Natural killer cell (primary cell): ENCODE measurements at regions not wholly inside any gene's neighbourhood (a gene's known extent, or its start where the extent isn't known, plus 50 kb on each side); places are given as distances from the start of the nearest gene placed in this dataset.

Experiments used
- ATAC-seq, 3 donors: fragments of 150-1000 bp in 2 of 3; fragments of 200-7000 bp in 1 of 3; cut with Tn5 transposase; 1 replicate in 1 of 3; 2 replicates in 2 of 3; pipeline ENCODE4 v1.10.0; 2021; ENCODE audit warnings: mild to moderate bottlenecking in 2 of 3, moderate library complexity in 2 of 3
- DNase-seq, 2 donors: peaks; one replicate each; pipeline versions ENCODE4 v3.0.0 to v3.0.0-alpha.2; 2013 to 2021; ENCODE audit warnings: mixed read lengths in 1 of 2
- H3K27ac ChIP-seq: one replicate; pipeline ENCODE4 v1.5.1; 2013; ENCODE audit warnings: mild to moderate bottlenecking, low read length
- H3K27me3 ChIP-seq: one replicate; pipeline ENCODE4 v1.6.1; 2013; ENCODE audit warnings: low read length; ENCODE audit not compliant: control insufficient read depth, insufficient read depth
- H3K36me3 ChIP-seq: one replicate; pipeline ENCODE4 v1.6.1; 2013; ENCODE audit warnings: low read length; ENCODE audit not compliant: control insufficient read depth, insufficient read depth
- H3K4me1 ChIP-seq: one replicate; pipeline ENCODE4 v1.6.1; 2013; ENCODE audit warnings: low read length; ENCODE audit not compliant: control insufficient read depth, insufficient read depth
- H3K4me3 ChIP-seq: one replicate; pipeline ENCODE4 v1.5.1; 2013; ENCODE audit warnings: low read length
- H3K9me3 ChIP-seq: one replicate; pipeline ENCODE4 v1.6.1; 2013; ENCODE audit warnings: low read length; ENCODE audit not compliant: control insufficient read depth, insufficient read depth
- H3K27ac Mint-ChIP-seq, 2 donors: one replicate each; pipeline ENCODE4 v1.8.0; 2022; ENCODE audit warnings: mild to moderate bottlenecking in 2 of 2, mixed read lengths in 2 of 2, moderate library complexity in 1 of 2
- H3K27me3 Mint-ChIP-seq, 2 donors: one replicate each; pipeline ENCODE4 v1.8.0; 2022; ENCODE audit warnings: low read depth in 2 of 2, mixed read lengths in 2 of 2
- H3K36me3 Mint-ChIP-seq: one replicate; pipeline ENCODE4 v1.8.0; 2022; ENCODE audit warnings: mixed read lengths
- H3K4me1 Mint-ChIP-seq, 2 donors: one replicate each; pipeline ENCODE4 v1.8.0; 2022; ENCODE audit warnings: mixed read lengths in 2 of 2
- H3K4me3 Mint-ChIP-seq: one replicate; pipeline ENCODE4 v1.8.0; 2022; ENCODE audit warnings: mild to moderate bottlenecking, moderate library complexity, mixed read lengths
- H3K9me3 Mint-ChIP-seq, 2 donors: one replicate each; pipeline ENCODE4 v1.8.0; 2022; ENCODE audit warnings: mixed read lengths in 2 of 2
- CTCF ChIP-seq: fragments of 200-600 bp; IDR thresholded peaks from one replicate; pipeline ENCODE4 v1.8.0; 2022; ENCODE audit warnings: antibody characterized with exemption
- WGBS: methylation state at CpG from one replicate; pipeline ENCODE4 v1.1.7; 2013; ENCODE audit warnings: missing lambda C conversion rate; ENCODE audit not compliant: insufficient coverage; 5-methylcytosine and 5-hydroxymethylcytosine counted together
- intact Hi-C: fragments of 100-400 bp; cut with micrococcal nuclease; formaldehyde crosslinking; loops from one replicate; pipeline ENCODE4 v1.14.2; 2022

GRCh38 chr1:213383465-213383864 is 332.4 kb downstream of the RPS6KC1 start:
- ATAC-seq (no peak), DNase-seq (no peak)
- H3K4me1 Mint-ChIP-seq: no peaks in the 10 kb centered on the region
- H3K4me3 Mint-ChIP-seq: no peak overlapping the region
- H3K27me3 Mint-ChIP-seq: peaks cover 7 to 12% of the 10 kb centered on the region in 2 donors
- no peaks in the 10 kb centered on the region for H3K9me3 ChIP-seq
- no peaks in the 10 kb centered on the region for H3K27me3 ChIP-seq
- H3K9me3 Mint-ChIP-seq: no peaks in the 10 kb centered on the region
- no peak for TF ChIP-seq CTCF
- no peaks in the 10 kb centered on the region for H3K36me3 ChIP-seq
- no peak overlapping the region for H3K27ac Mint-ChIP-seq
- no peaks in the 10 kb centered on the region for H3K4me1 ChIP-seq
- WGBS: 78% methylated on average over 1 of the region's 3 CpGs
- H3K36me3 Mint-ChIP-seq: no peaks in the 10 kb centered on the region
- no peak overlapping the region for H3K27ac ChIP-seq
- no peak overlapping the region for H3K4me3 ChIP-seq
- intact Hi-C loops: no loop called here

GRCh38 chr1:213385201-213385600 is 334.2 kb downstream of the RPS6KC1 start:
- Mint-ChIP-seq H3K27me3 (peaks cover 7 to 14% of the 10 kb centered on the region in 2 donors), H3K36me3 (no peaks in the 10 kb centered on the region), H3K4me1 (no peaks in the 10 kb centered on the region), H3K9me3 (no peaks in the 10 kb centered on the region), H3K27ac (no peak overlapping the region), H3K4me3 (no peak overlapping the region)
- no peaks in the 10 kb centered on the region for H3K27me3 ChIP-seq
- intact Hi-C loops: no loop called here
- no peak for DNase-seq
- H3K9me3 ChIP-seq: no peaks in the 10 kb centered on the region
- TF ChIP-seq CTCF: no peak
- no peak overlapping the region for H3K27ac ChIP-seq
- no peak overlapping the region for H3K4me3 ChIP-seq
- H3K36me3 ChIP-seq: no peaks in the 10 kb centered on the region
- 78% methylated on average over 1 of the region's 1 CpG for WGBS
- ATAC-seq: no peak
- H3K4me1 ChIP-seq: no peaks in the 10 kb centered on the region

- H3K4me3 ChIP-seq: no peak overlapping the region
- H3K36me3 Mint-ChIP-seq: no peaks in the 10 kb centered on the region
- no peaks in the 10 kb centered on the region for H3K9me3 Mint-ChIP-seq
- no peak overlapping the region for H3K27ac ChIP-seq
- no peak overlapping the region for H3K4me3 Mint-ChIP-seq
- DNase-seq (no peak), ATAC-seq (no peak)
- intact Hi-C loops: no loop called here
- no peaks in the 10 kb centered on the region for H3K9me3 ChIP-seq
- 58% methylated on average over 4 of the region's 4 CpGs for WGBS
- no peaks in the 10 kb centered on the region for H3K36me3 ChIP-seq
- H3K27me3 ChIP-seq: no peaks in the 10 kb centered on the region
- TF ChIP-seq CTCF: no peak
- H3K4me1 ChIP-seq: no peaks in the 10 kb centered on the region
- no peak overlapping the region for H3K27ac Mint-ChIP-seq
- no peaks in the 10 kb centered on the region for H3K4me1 Mint-ChIP-seq
- peaks cover 9 to 12% of the 10 kb centered on the region in 2 donors for H3K27me3 Mint-ChIP-seq
Observed at GRCh38 chr1:213385806-213386324, 334.8 kb downstream of the RPS6KC1 start.

GRCh38 chr1:213387380-213388015 is 336.5 kb downstream of the RPS6KC1 start:
- H3K36me3 Mint-ChIP-seq: no peaks in the 10 kb centered on the region
- H3K4me1 Mint-ChIP-seq: no peaks in the 10 kb centered on the region
- H3K27ac Mint-ChIP-seq: no peak overlapping the region
- H3K36me3 ChIP-seq: no peaks in the 10 kb centered on the region
- no peak for DNase-seq
- H3K4me1 ChIP-seq: no peaks in the 10 kb centered on the region
- peaks cover 12 to 13% of the 10 kb centered on the region in 2 donors for H3K27me3 Mint-ChIP-seq
- intact Hi-C loops: no loop called here
- no peak overlapping the region for H3K4me3 ChIP-seq
- H3K9me3 ChIP-seq: no peaks in the 10 kb centered on the region
- ATAC-seq: no peak
- WGBS: 80% methylated on average over 1 of the region's 1 CpG
- no peaks in the 10 kb centered on the region for H3K9me3 Mint-ChIP-seq
- TF ChIP-seq CTCF: no peak
- H3K4me3 Mint-ChIP-seq: no peak overlapping the region
- no peaks in the 10 kb centered on the region for H3K27me3 ChIP-seq
- no peak overlapping the region for H3K27ac ChIP-seq
